ENCODE measurements at regions not wholly inside any gene's neighbourhood (a gene's known extent, or its start where the extent isn't known, plus 50 kb on each side); places are given as distances from the start of the nearest gene placed in this dataset.
"Not testable (repeated sequence)": the region's sequence is repeated elsewhere in the genome, so short reads cannot be mapped to it uniquely, and the experiment has no call there.

- intact Hi-C loops (cut with micrococcal nuclease): no loop called here
- DNase-seq: no peak
- no peak for ATAC-seq
Measured at GRCh38 chr7:50858528-50859245, 76.0 kb upstream of the GRB10 start.

GRCh38 chr7:50857804-50858489 lies 75.3 kb upstream of the GRB10 start:
- DNase-seq: peak; percentile 54
- intact Hi-C loops (cut with micrococcal nuclease): no loop called here
- ATAC-seq: peak; percentile 71

GRCh38 chr7:50856806-50857205 lies 74.1 kb upstream of the GRB10 start:
- intact Hi-C loops (cut with micrococcal nuclease): no loop called here
- ATAC-seq (no peak), DNase-seq (peak; percentile 35)

GRCh38 chr7:50856231-50856630 lies 73.5 kb upstream of the GRB10 start:
- intact Hi-C loops (cut with micrococcal nuclease): no loop called here
- no peak for ATAC-seq
- DNase-seq: no peak

GRCh38 chr7:50855526-50855925 lies 72.8 kb upstream of the GRB10 start:
- ATAC-seq (no peak), DNase-seq (no peak)
- intact Hi-C loops (cut with micrococcal nuclease): no loop called here

- no peak for ATAC-seq
- intact Hi-C loops (cut with micrococcal nuclease): no loop called here
- DNase-seq: no peak
Measured at GRCh38 chr7:50854831-50855230, 72.1 kb upstream of the GRB10 start.

GRCh38 chr7:50854247-50854646 lies 71.6 kb upstream of the GRB10 start:
- DNase-seq: no peak
- ATAC-seq: no peak
- intact Hi-C loops (cut with micrococcal nuclease): no loop called here

GRCh38 chr7:50853311-50853710 lies 70.6 kb upstream of the GRB10 start:
- DNase-seq: no peak
- intact Hi-C loops (cut with micrococcal nuclease): no loop called here
- no peak for ATAC-seq

- ATAC-seq (no peak), DNase-seq (no peak)
- intact Hi-C loops (cut with micrococcal nuclease): no loop called here
Measured at GRCh38 chr7:50852901-50853300, 70.2 kb upstream of the GRB10 start.

GRCh38 chr7:50851891-50852290 lies 69.2 kb upstream of the GRB10 start:
- no peak for DNase-seq
- intact Hi-C loops (cut with micrococcal nuclease): no loop called here
- ATAC-seq: no peak

- intact Hi-C loops (cut with micrococcal nuclease): no loop called here
- ATAC-seq (peak; percentile 68), DNase-seq (no peak)
Measured at GRCh38 chr7:50851451-50851850, 68.8 kb upstream of the GRB10 start.

GRCh38 chr7:50849991-50850390 lies 67.3 kb upstream of the GRB10 start:
- DNase-seq (no peak), ATAC-seq (no peak)
- intact Hi-C loops (cut with micrococcal nuclease): no loop called here

- ATAC-seq (no peak), DNase-seq (no peak)
- intact Hi-C loops (cut with micrococcal nuclease): no loop called here
Measured at GRCh38 chr7:50848203-50848602, 65.5 kb upstream of the GRB10 start.

- intact Hi-C loops (cut with micrococcal nuclease); DNase-seq; ATAC-seq: not testable (repeated sequence)
Measured at GRCh38 chr7:50844861-50845260, 62.2 kb upstream of the GRB10 start.

- no peak for DNase-seq
- no peak for ATAC-seq
- intact Hi-C loops (cut with micrococcal nuclease): no loop called here
Measured at GRCh38 chr7:50842041-50842440, 59.3 kb upstream of the GRB10 start.

GRCh38 chr7:50838675-50839377 lies 56.1 kb upstream of the GRB10 start:
- ATAC-seq (peak; percentile 93), DNase-seq (peak; percentile 56)
- intact Hi-C loops (cut with micrococcal nuclease): no loop called here

- intact Hi-C loops (cut with micrococcal nuclease): no loop called here
- DNase-seq (no peak), ATAC-seq (no peak)
Measured at GRCh38 chr7:50837965-50838364, 55.3 kb upstream of the GRB10 start.

- intact Hi-C loops (cut with micrococcal nuclease): no loop called here
- DNase-seq (no peak), ATAC-seq (no peak)
Measured at GRCh38 chr7:50836646-50837045, 54.0 kb upstream of the GRB10 start.

GRCh38 chr7:50835156-50835555 lies 52.5 kb upstream of the GRB10 start:
- ATAC-seq (no peak), DNase-seq (no peak)
- intact Hi-C loops (cut with micrococcal nuclease): no loop called here

GRCh38 chr7:50834679-50835078 lies 52.0 kb upstream of the GRB10 start:
- intact Hi-C loops (cut with micrococcal nuclease): no loop called here
- ATAC-seq (no peak), DNase-seq (no peak)

Measured in left ventricle myocardium superior (tissue), 1 donor.